GM19025 (cell line): ENCODE measurements at regions not wholly inside any gene's neighbourhood (a gene's known extent, or its start where the extent isn't known, plus 50 kb on each side); places are given as distances from the start of the nearest gene placed in this dataset.
A peak's percentile ranks its signal among the peaks of the same experiment; 100 is the strongest.

Experiments used
- ATAC-seq: cut with Tn5 transposase; IDR thresholded peaks from one replicate; pipeline ENCODE4 v1.9.1; 2021; ENCODE audit warnings: mild to moderate bottlenecking, low read depth, moderate library complexity; ENCODE audit not compliant: unreplicated experiment

- ATAC-seq: no peak
Observed at GRCh38 chr2:220496513-220496912, 869.1 kb downstream of the SLC4A3 start.

DNA sequence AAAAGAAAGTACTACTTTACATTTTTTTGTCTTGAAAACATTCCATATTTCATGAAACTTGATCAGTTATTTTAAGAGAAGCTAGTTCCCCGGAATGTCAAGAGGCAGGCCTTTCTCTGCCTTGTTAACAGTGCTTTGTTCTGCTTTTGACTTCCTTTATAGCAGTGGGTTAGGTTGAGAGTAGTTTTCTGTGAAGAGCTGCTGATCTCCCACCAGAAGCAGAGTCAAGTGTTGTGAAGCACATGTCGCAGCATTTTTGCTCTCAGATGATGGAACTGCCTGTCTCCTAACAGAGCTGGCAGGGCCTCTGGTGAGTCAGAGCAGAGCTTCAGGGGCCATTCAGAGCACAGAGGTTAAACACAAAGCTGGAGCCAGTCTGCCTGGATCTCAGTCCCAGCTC lies 871.8 kb downstream of the SLC4A3 start:
- no peak for ATAC-seq

DNA sequence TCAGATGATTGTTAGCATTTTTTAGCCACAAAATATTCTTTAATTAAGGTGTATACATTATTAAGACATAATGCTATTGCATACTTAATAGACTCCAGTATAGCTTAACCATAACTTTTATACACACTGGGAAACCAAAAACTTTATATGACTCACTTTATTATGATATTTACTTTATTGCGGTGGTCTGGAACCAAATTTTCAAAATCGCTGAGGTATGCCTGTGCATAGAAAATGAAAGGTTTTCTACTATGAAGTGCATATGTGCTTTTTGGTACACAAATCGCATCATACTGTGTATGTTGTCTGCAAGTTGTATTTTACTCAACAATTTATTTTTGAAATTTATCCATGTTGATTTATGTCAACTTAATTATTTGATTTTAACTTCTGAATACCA lies 875.1 kb downstream of the SLC4A3 start:
- ATAC-seq: no peak

DNA sequence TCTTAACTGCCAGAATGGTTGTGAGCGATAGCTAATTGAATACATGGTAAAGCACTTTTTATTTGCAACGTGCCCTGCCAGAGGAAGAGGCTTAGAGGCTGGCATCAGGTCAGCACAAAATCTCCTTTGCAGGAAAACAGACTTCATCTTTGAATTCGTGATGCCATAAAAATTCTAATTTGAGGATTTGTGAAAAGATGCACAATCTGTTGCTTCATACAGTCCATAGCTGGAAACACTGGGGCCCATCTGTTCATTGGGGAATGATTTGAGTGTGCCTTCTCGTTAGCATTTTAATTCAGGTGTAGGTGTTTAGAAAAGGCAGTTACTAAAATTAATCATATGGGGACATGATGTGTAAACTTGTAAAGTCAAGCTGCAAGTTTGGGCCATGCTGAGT lies 876.0 kb downstream of the SLC4A3 start:
- no peak for ATAC-seq

DNA sequence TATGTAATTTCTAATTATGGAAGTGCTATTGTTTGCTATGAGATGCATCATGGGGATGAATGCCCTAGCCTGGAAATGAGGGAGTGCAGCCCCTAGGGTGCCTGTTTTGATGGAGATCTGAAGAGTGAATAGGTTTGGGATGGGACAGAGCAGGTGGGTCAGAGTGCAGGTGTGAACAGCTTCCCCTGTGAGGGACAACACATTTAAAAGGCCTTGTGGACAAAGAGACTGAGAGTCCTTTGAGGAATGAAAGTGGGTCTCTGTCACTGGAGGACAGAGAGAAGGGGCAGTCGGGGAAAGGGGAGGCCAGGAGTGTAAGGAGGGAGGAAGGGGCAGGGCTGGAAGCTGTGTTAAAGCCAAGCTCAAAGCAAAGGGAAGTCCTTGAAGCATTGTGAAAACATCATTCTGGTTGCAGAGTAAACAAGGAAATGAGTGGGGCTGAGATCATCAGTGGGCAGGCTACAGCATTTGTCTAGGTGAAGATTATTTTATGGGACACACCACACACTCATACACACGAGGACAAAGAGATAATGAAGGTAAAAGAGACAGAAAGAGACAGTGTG lies 877.6 kb downstream of the SLC4A3 start:
- ATAC-seq: no peak

DNA sequence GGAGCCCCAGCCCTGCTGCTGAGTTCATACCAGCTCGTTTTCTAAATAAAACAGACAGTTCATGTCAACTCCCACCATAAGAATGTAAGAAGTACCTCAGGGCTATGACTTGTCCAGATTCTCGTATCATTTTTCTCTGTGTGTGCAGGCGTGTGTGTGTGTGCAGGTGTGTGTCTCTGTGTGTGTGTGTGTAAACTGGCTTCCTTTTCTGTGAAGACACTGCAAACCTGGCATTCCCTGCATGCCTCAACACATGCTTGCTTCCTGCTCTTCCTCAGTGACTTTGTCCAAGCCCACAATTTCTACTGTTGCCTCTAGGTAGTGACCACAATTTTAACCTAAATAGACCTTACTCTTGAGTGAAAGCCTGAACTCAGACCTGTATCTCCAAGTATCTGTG lies 879.0 kb downstream of the SLC4A3 start:
- no peak for ATAC-seq

DNA sequence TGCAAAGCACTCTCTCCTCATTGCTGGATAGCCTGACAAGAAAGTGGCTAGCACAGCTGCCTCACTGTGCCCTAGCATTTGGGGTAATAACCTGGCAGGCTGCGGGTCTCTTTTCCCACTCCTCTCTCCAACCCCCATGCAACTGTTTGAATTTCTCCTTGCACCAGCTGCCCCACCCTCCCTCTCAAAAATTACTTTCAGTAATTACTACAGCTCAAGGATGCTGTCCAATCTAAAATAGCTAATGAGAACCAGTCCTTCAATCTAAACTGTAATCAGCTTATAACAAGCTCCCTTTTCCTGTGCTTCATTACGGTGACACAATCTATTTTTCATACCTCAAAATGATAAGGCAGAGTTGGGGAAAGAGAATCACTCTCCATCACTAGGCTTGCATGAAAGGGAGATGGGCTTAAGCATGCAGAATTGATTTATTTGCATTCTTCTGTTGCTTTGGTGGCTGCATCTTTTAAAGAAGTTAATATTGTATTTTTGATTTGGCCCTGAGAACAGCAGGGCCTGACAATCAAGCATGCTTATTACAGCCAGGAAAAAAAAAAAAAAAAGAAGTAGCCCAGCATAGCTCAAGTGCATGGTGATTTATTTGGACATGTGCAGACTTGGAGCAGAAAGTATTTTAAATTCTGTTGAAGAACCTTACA lies 881.8 kb downstream of the SLC4A3 start:
- no peak for ATAC-seq

- ATAC-seq: no peak
Observed at GRCh38 chr2:220509966-220510365, 882.5 kb downstream of the SLC4A3 start.

- no peak for ATAC-seq
Observed at GRCh38 chr2:220510668-220511067, 883.2 kb downstream of the SLC4A3 start.

DNA sequence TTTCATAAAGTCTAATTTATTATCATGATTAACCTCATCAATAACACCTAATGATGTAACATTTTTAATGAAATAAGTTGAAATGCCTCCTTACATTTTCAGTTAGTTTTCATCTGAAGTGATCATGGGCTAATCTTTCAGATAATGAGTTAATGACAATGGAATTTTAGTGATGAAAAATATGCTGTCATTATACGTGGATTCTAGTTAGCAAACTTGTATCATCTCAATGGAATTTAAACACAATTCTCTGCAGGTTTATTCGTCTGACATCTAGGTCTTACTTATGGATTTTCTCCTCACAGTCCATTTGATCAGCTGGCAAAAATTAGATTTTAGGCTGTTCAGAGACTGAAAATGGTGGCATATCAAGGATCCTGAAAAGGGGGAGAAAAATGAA lies 885.0 kb downstream of the SLC4A3 start:
- no peak for ATAC-seq

GRCh38 chr2:220513573-220514288 lies 886.3 kb downstream of the SLC4A3 start:
- no peak for ATAC-seq

GRCh38 chr2:220521551-220521950 lies 894.1 kb downstream of the SLC4A3 start:
- no peak for ATAC-seq

DNA sequence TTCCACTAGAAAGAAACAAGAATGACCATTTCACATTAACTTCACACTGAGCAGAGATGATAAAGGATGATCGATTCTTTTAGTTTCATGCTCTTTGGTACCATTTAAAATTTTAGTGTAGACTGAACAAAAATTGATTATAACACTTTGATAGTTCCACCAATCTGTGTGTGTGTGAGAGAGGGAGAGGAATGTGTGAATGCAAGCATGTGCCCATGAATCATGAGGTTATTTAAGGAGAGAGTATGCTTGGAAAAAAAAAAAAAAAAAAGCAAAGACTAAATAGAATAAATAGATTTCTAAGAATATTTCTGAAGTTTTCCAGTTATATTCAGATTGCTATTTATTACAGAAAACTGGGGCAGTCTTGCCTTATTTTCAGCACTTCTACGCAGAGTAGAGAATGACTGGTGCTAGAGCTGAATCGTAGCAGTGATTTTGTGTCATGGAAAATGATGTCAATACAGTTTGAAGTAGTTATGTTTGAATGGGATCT lies 900.8 kb downstream of the SLC4A3 start:
- no peak for ATAC-seq

GRCh38 chr2:220531216-220531615 lies 903.8 kb downstream of the SLC4A3 start:
- ATAC-seq: no peak

- peak; percentile 58 for ATAC-seq
Observed at GRCh38 chr2:220533485-220533884, 906.1 kb downstream of the SLC4A3 start.

DNA sequence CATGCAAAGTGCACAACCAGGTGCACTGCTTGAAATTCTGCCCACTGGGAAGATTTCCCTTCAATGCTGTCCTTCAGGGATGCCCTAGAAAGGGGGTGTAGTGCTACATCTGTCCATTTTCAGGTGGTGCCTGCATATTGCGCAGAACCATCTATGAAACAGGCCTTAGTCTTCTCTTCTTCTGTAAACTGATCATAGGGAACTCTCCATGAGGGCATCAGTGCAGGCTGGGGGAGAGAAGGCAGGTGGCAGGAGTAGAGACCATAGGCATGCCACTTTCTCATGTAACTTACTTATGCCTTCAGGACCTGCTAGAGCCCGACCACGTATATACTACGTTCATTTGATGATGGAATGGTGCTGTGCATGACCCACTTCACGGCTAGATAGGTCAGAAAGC lies 912.1 kb downstream of the SLC4A3 start:
- ATAC-seq: no peak

GRCh38 chr2:220544049-220544448 lies 916.6 kb downstream of the SLC4A3 start:
- no peak for ATAC-seq

DNA sequence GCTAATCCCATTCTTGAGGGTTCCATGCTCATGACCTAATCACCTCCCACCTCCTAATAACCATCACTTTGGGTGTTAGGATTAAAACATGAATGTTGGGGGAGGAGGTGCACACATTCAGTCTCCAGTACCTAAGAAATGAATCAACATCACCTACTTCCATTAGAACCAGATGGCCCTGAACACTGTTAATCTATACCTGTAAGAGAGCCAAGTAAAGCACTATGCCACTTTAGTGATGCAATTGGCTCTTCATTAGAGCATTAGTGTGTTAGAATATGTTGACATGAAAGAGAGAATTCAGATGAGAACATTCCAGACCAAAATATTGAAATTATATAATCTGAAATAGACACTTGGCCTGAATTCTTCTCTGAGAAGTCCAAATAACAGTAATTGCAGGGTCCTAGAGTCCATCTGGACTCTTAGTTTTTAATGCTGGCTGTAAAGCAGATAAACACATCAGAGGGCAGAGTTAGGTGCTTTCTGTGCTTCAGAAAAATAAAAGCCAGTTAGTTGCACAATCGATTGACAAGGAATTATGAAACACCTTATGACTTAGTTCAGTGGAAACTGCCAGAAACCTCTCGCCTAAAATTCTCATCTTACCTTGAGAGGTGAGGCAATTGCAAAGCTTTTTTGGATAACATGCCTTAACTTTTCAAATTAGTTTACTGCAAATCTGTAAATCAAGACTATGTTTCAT lies 923.7 kb downstream of the SLC4A3 start:
- ATAC-seq: no peak

DNA sequence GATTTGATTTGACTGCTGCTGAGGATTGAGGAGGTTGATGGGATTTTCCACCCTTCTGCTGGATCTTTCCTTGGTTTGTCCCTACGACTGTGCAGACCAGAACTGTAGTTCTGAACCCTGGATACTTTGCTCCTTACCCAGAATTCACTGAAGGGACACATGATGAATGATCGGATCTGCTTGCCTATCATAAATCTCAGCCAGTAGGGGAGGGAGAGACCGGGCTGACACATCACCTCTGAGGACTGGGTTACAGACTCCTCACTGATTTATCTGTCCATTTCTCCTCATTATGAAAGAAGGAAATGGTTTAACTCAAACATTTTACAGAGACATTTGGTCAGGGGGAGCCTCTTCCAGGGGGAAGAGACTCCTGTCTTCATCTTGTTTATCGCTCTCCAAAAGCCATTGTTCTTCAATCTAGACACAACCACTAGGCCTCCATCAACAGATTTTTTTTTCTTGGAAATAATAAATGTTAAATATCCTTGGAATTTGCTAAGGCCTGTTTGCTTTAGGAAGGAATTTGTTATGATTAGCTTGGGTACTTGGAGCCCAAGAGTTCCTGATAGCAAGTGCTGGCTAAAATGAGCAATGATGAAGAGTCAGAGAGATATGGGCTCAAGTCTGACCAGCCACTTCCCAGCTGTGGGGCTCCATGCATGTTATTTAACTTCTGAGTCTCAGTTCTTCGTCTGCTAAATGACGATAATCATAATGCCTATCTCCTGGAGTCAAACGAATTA lies 925.5 kb downstream of the SLC4A3 start:
- ATAC-seq: no peak

DNA sequence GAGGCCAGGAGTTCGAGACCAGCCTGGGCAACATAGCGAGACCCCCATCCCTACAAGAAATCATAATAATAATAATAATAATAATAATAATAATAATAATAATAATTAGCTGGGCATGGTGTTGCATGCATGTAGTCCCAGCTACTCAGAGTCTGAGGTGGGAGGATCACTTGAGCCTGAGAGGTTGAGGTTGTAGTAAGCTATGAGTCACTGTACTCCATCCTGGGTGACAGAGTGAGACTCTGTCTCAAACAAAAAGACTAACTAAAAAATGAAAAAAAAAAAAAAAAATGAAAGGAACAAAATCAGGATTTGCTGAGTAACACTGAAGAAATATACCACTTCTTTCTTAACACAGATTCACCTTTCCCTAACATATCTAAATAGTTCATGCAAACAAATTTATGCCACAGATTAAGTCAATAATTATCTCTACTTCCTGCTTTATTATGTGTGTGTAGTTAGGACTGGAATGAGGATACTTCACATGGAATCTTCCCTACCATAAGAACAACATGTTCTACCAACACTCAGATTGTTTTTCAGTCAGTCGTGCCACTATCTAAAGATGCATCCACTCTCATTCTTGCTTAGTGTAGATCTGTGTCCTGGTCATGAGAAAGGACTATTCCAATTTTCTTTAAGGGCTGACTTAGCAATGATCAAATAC lies 928.7 kb downstream of the SLC4A3 start:
- no peak for ATAC-seq
